KBM-7 (cell line): ENCODE measurements at regions not wholly inside any gene's neighbourhood (a gene's known extent, or its start where the extent isn't known, plus 50 kb on each side); places are given as distances from the start of the nearest gene placed in this dataset.

Experiments used
- DNase-seq: peaks from one replicate; pipeline ENCODE4 v3.0.0-alpha.2; 2015
- in situ Hi-C: fragments of 300-500 bp; cut with MboI; formaldehyde crosslinking; loops from 2 replicates; pipeline ENCODE4 v1.14.3; 2020; ENCODE audit warnings: low sequenced_read_pairs, low pct_unique_long_range_greater_than_20kb, mixed read lengths

GRCh38 chr7:9869151-9869550 lies 1104.5 kb upstream of the PHF14 start:
- no peak for DNase-seq

GRCh38 chr7:9869566-9869965 lies 1104.1 kb upstream of the PHF14 start:
- in situ Hi-C loops, result no loop called here
- no peak for DNase-seq

More at GRCh38 chr7:9869151-9869550, 1104.5 kb upstream of the PHF14 start:
- in situ Hi-C loops, result no loop called here

- in situ Hi-C loops, result no loop called here
- DNase-seq, result no peak
These were observed 1103.0 kb upstream of the PHF14 start for GRCh38 chr7:9870674-9871073.

- in situ Hi-C loops, result no loop called here
- DNase-seq, result no peak
These were observed 1099.5 kb upstream of the PHF14 start for GRCh38 chr7:9874182-9874581.

- in situ Hi-C loops, result no loop called here
- DNase-seq, result no peak
These were observed 1097.6 kb upstream of the PHF14 start for GRCh38 chr7:9876053-9876452.

GRCh38 chr7:9889554-9889953 lies 1084.1 kb upstream of the PHF14 start:
- in situ Hi-C loops, result no loop called here
- DNase-seq, result no peak

GRCh38 chr7:9890092-9890491 lies 1083.6 kb upstream of the PHF14 start:
- no peak for DNase-seq
- in situ Hi-C loops, result no loop called here

- no peak for DNase-seq
These were observed 1082.6 kb upstream of the PHF14 start for GRCh38 chr7:9891056-9891455.

GRCh38 chr7:9900339-9900738 lies 1073.3 kb upstream of the PHF14 start:
- in situ Hi-C loops, result no loop called here
- no peak for DNase-seq

More at GRCh38 chr7:9891056-9891455, 1082.6 kb upstream of the PHF14 start:
- in situ Hi-C loops, result no loop called here

GRCh38 chr7:9921326-9921725 lies 1052.3 kb upstream of the PHF14 start:
- DNase-seq, result no peak
- in situ Hi-C loops, result no loop called here

GRCh38 chr7:9937944-9938631 lies 1035.6 kb upstream of the PHF14 start:
- in situ Hi-C loops, result no loop called here
- DNase-seq, result no peak

GRCh38 chr7:9939176-9939575 lies 1034.5 kb upstream of the PHF14 start:
- in situ Hi-C loops, result no loop called here
- DNase-seq, result no peak

GRCh38 chr7:9945131-9945530 lies 1028.5 kb upstream of the PHF14 start:
- in situ Hi-C loops, result no loop called here
- no peak for DNase-seq

- DNase-seq, result no peak
- in situ Hi-C loops, result no loop called here
These were observed 1027.8 kb upstream of the PHF14 start for GRCh38 chr7:9945857-9946256.

- DNase-seq, result no peak
- in situ Hi-C loops, result no loop called here
These were observed 1018.5 kb upstream of the PHF14 start for GRCh38 chr7:9955138-9955537.

GRCh38 chr7:9958486-9958885 lies 1015.2 kb upstream of the PHF14 start:
- in situ Hi-C loops, result no loop called here

GRCh38 chr7:9960460-9960859 lies 1013.2 kb upstream of the PHF14 start:
- in situ Hi-C loops, result no loop called here

More at GRCh38 chr7:9958486-9958885, 1015.2 kb upstream of the PHF14 start:
- DNase-seq, result no peak

GRCh38 chr7:9961161-9961922 lies 1012.3 kb upstream of the PHF14 start:
- in situ Hi-C loops, result no loop called here
- DNase-seq, result no peak

More at GRCh38 chr7:9960460-9960859, 1013.2 kb upstream of the PHF14 start:
- no peak for DNase-seq

GRCh38 chr7:9962742-9963141 lies 1010.9 kb upstream of the PHF14 start:
- DNase-seq, result no peak
- in situ Hi-C loops, result no loop called here
